ENCODE measurements at regions not wholly inside any gene's neighbourhood (a gene's known extent, or its start where the extent isn't known, plus 50 kb on each side); places are given as distances from the start of the nearest gene placed in this dataset.

DNA sequence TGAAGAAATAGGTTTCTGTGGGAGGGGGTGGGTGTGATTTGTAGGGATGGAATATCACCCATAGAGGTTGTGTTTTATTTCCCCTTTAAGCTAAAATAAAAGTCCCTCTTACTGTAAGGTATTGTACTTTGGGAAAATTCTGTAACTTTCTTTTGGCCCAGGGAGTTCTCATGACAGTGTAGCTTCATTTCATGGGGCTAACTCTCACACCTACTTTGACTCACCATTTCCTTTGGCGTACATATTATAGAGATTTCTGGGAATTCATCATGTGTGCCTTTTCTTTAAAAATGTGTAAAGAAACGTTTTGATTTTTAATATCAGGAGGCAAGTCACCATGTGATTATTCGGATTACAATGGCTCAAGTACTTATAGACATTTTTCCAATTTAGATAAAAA lies 477.7 kb upstream of the CFAP20DC start:
- no peak for TF ChIP-seq HDGF (IDR thresholded peaks at IDR 0.05; ENCODE audit: borderline replicate concordance)
- TF ChIP-seq TARDBP (IDR thresholded peaks at IDR 0.05): no peak
- TF ChIP-seq FOXM1 (IDR thresholded peaks at IDR 0.05; ENCODE audit: borderline replicate concordance): no peak
- TF ChIP-seq NFRKB (IDR thresholded peaks at IDR 0.05): no peak
